Stimulated activated CD4-positive, alpha-beta T cell treated with anti-CD3 and anti-CD28 coated beads, Interleukin-12 subunit alpha, Interleukin-12 subunit beta, amount 100 ng/mL, for 48 hours (primary cell): ENCODE measurements at regions not wholly inside any gene's neighbourhood (a gene's known extent, or its start where the extent isn't known, plus 50 kb on each side); places are given as distances from the start of the nearest gene placed in this dataset.

ENCODE experiments used
- DNase-seq, 3 donors: peaks; one replicate each; pipeline ENCODE4 v3.0.0-alpha.2; 2020; ENCODE audit warnings: low read depth in 2 of 3, low spot score in 1 of 3

GRCh38 chr2:198374375-198375082 is 570.1 kb downstream of the PLCL1 start:
- DNase-seq = peak; percentile 9 to 37 (median 21)

DNA sequence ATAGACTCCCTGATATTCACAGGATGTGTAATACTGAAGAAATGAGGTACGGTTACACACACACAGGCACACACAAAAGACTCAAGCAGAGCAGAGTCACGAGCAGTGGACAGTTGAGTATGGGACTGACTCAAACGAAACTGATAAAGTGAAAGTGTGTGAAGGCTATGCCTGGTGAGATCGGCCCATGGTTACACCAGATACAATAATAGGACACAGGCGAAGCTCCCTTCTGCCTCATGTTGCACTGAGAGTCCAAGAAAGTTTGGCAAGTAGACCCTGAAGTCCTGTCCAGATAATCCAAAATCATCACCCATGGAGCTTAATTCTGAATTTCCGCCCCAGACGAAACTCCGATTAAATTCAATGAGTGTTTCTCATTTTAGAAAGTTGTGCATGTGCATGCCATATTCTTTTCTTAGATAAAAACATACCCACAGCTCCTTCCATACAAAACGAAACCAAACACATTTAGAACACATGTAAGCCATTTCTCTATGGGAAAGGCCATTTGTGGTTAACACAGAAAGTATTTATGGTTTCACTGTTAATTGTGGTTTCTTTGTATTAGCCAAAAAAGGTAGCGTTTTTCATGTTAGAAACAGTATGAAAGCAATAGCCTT is 567.6 kb downstream of the PLCL1 start:
- DNase-seq = no peak

DNA sequence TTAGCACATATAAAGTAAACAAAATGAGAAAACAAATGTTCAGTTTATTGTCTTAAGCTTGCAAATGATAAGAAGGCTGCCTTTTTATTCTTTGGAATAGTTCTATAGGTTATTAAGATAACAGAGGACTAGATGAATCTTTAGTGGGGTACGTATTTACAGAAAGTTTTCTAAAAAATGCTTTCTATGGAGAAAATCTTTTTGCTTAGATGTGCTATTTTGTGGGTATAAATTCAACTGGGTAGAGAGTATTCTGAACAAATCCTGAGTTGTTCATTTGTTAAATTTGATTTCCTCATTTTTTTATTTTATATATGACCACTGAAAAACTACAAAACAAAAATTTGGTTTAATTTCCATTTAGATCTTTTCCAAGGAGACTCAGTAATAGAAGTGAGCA is 566.9 kb downstream of the PLCL1 start:
- no peak for DNase-seq

DNA sequence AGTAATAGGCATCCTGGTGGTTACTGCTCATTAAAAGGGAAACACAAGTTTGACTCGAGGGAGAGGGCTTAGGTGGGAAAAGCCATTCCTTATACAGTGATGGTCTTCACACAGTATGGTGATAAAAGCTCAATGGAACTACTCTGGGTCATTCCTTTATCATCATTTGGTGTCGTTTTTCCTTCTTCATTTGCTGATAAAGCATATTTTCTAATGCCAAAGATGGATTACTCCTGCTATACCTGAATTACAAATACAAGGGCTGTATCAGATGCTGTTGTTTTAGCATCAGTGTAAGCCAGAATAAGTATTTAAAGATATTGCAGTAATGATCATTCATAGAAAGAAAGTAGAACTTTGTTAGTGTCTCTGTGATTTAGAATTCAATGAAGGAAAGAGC is 563.7 kb downstream of the PLCL1 start:
- no peak for DNase-seq

- DNase-seq = no peak
Measured at GRCh38 chr2:198362740-198363139, 558.3 kb downstream of the PLCL1 start.

DNA sequence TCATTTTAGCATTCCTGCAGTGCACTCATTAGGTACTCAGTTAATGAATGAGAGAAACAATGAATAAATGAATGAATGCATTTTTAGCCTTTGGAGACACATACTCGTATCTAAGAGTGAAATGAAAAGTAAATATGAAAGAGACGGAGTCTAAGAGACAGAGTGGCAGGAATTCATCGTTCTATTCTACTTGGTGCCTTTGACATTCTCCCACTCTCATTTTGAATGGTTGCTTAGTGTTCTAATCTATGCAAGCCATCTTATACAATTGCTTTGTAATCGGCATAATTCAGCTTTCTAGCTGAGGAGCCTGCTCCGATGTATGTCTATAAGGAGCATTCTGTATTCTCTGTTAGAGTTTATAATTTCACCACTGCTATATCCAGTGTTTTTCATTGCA is 554.9 kb downstream of the PLCL1 start:
- DNase-seq = no peak

- no peak for DNase-seq
Measured at GRCh38 chr2:198356157-198356556, 551.8 kb downstream of the PLCL1 start.

- no peak for DNase-seq
Measured at GRCh38 chr2:198351647-198352046, 547.3 kb downstream of the PLCL1 start.

DNA sequence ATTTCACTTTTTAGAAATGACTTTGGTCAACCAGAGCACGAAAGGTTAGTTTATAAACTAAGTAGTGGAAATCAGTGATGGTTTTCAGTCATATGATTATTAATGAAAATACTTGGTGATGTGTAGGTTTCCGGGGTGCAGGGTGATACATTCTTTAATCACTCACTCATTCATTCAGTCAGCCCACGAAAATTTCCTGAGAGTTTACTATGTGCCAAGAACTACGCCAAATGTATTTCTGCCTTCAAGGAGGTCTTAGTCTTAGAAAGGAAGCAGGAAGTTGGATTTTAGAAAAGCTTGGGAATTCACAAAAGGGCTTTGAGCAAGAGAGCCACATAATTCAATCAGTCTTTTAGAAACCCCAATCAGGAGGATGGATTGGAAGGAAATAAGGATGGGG is 543.6 kb downstream of the PLCL1 start:
- no peak for DNase-seq

GRCh38 chr2:198347349-198347748 is 543.0 kb downstream of the PLCL1 start:
- no peak for DNase-seq

- no peak for DNase-seq
Measured at GRCh38 chr2:198343471-198343870, 539.1 kb downstream of the PLCL1 start.

- no peak for DNase-seq
Measured at GRCh38 chr2:198340846-198341245, 536.5 kb downstream of the PLCL1 start.

DNA sequence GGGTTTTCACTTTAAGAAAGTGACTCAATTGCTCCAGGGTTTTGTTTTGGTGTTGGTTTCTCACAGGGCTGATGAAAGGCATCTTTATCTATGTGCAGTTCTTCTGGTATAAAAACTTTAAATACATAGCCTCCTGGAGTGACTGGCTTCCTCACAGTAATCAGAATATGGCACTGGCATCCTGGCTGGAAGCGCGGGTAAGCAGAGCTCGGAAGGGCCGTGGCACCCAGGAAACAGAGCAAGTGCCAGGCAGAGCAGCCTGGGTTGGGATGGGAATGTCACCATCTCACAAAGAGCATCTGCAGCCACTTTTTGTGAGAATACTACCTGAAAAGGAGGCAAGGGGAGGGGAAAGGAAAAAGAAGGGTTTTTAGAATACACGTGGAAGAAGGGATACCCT is 534.7 kb downstream of the PLCL1 start:
- no peak for DNase-seq

DNA sequence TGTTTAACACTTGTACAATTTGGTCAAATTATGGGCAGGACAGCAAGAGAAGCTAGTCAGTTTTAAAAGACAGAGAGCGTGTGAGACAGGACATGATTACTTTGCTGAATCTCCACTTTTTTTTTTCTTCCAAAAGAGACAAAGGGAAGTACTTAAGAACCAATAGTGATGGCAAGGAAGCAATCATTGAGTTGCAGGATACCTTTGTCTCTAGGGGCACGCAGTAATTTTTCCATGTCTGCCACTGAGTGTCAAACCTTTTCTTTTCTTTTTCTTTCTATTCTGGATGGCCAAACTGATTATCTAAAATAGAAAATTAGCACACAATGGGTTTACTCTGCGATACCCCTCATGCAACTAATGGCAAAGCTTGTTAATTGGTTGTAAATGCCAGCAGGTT is 533.0 kb downstream of the PLCL1 start:
- DNase-seq = no peak

GRCh38 chr2:198328454-198328853 is 524.1 kb downstream of the PLCL1 start:
- no peak for DNase-seq

GRCh38 chr2:198327526-198327925 is 523.1 kb downstream of the PLCL1 start:
- no peak for DNase-seq

GRCh38 chr2:198326431-198326830 is 522.0 kb downstream of the PLCL1 start:
- DNase-seq = no peak

DNA sequence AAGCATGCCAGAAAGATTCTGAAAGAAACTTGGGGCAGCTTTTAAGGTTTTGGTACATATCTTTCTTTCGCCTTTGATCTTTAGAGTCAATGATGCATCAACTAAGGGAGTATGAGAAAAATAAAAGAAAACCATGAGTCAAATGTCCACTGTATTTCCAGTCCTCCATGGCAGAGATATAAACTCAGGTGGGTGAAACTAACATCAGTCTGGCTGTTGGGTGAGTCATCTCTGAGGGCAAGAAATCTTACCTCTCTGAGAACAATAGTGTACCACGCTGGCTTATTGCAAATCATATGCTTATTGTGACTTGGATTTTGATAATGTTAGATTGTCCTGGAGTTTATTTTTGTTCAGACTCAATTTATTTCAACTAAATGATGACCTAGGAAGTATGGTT is 521.0 kb downstream of the PLCL1 start:
- DNase-seq = no peak

DNA sequence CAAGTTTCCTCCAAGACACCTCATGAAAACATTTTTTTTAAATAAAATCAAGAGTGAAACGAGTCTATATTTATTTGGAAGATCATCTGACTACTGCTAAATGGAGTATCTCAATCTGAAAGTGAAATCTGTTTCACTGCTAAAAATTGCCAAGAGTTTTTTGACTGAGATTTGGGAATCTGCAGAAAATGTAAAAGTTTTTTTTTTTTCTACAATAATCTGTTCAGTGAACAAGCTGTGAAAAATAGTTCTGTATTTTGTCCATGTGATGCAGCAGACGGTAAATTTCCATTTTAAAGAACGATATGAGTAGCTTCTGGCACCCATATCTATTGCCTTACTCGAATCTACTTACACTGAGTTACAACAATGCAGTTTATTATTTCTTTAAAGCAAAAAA is 519.7 kb downstream of the PLCL1 start:
- DNase-seq = no peak

GRCh38 chr2:198322275-198322674 is 517.9 kb downstream of the PLCL1 start:
- DNase-seq = no peak

DNA sequence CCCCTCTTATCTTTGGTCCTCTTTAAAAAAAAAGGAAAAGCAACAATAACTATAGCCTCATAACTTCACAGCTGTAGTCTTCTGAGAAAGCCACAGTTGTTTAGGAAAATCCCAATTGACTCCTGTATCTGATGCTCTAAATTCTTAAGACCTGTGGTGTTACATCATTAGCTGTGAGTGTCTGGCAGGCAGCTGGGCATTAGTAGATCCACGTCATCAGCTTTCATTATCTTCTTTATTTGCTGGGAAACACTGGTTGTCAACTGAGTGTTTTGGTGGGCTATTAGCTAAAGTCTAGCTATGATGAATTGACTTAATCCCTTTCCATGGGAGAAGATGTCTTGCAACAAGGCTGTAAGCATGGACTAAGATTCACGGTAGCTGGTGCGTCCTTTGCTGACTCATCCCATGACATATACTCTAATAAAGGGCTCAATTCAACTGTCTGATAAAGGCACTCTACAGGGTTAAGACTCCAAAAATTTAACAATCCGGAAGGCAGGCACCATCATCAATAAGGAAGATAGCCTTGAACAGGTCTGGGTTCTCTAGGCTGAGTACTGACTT is 517.2 kb downstream of the PLCL1 start:
- DNase-seq = no peak

- no peak for DNase-seq
Measured at GRCh38 chr2:198316852-198317396, 512.5 kb downstream of the PLCL1 start.
